ENCODE measurements at regions not wholly inside any gene's neighbourhood (a gene's known extent, or its start where the extent isn't known, plus 50 kb on each side); places are given as distances from the start of the nearest gene placed in this dataset.

GRCh38 chr4:103478210-103478609 lies 241.6 kb downstream of the TACR3 start:
- no peak for TF ChIP-seq EZH2 (IDR thresholded peaks at IDR 0.05; ENCODE audit: low read depth)
- TF ChIP-seq, protein P1, sequence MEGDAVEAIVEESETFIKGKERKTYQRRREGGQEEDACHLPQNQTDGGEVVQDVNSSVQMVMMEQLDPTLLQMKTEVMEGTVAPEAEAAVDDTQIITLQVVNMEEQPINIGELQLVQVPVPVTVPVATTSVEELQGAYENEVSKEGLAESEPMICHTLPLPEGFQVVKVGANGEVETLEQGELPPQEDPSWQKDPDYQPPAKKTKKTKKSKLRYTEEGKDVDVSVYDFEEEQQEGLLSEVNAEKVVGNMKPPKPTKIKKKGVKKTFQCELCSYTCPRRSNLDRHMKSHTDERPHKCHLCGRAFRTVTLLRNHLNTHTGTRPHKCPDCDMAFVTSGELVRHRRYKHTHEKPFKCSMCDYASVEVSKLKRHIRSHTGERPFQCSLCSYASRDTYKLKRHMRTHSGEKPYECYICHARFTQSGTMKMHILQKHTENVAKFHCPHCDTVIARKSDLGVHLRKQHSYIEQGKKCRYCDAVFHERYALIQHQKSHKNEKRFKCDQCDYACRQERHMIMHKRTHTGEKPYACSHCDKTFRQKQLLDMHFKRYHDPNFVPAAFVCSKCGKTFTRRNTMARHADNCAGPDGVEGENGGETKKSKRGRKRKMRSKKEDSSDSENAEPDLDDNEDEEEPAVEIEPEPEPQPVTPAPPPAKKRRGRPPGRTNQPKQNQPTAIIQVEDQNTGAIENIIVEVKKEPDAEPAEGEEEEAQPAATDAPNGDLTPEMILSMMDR (conservative IDR thresholded peaks at IDR 0.05), result no peak
- no peaks in the 10 kb centered on the region for H3K9me2 ChIP-seq (ENCODE audit: insufficient read depth)
- DNase-seq, result no peak
- no peaks in the 10 kb centered on the region for H4K20me1 ChIP-seq (ENCODE audit: insufficient read depth)
- H3K9me3 ChIP-seq (ENCODE audit: insufficient read depth, low read depth), result no peaks in the 10 kb centered on the region
- no peak overlapping the region for H3K4me3 ChIP-seq
- intact Hi-C loops (cut with micrococcal nuclease; ENCODE audit: unreplicated experiment), result loop anchor here (10.0 kb wide), 1 partner anchor 437 kb away; no protein-coding TSS in a partner anchor
- no TSS peak for BruUV-seq (replicated peaks)
- H3K4me1 ChIP-seq (replicated peaks; ENCODE audit: insufficient read depth), result no peaks in the 10 kb centered on the region
- H3F3A ChIP-seq (ENCODE audit: insufficient read depth, low read depth), result no peaks in the 10 kb centered on the region
- H2AFZ ChIP-seq, result no peak overlapping the region
- H3K36me3 ChIP-seq (ENCODE audit: low read depth), result no peaks in the 10 kb centered on the region
- H3K4me2 ChIP-seq, result no peak overlapping the region
- no peaks in the 10 kb centered on the region for H3K79me2 ChIP-seq (ENCODE audit: low read depth)
- ChIA-PET CTCF (no interaction called here), POLR2A (ENCODE audit: unreplicated experiment) (no interaction called here)
- H3K27ac ChIP-seq, result no peak overlapping the region
- H3K27me3 ChIP-seq (ENCODE audit: insufficient read depth, low read depth), result no peaks in the 10 kb centered on the region

- DNase-seq, result no peak
- no peaks in the 10 kb centered on the region for H3K36me3 ChIP-seq (ENCODE audit: low read depth)
- no peaks in the 10 kb centered on the region; the same call in 1 of the 2 replicates for H3K4me1 ChIP-seq (replicated peaks; ENCODE audit: insufficient read depth)
- no peaks in the 10 kb centered on the region for H3K9me2 ChIP-seq (ENCODE audit: insufficient read depth)
- no peaks in the 10 kb centered on the region for H4K20me1 ChIP-seq (ENCODE audit: insufficient read depth)
- H3K9me3 ChIP-seq (ENCODE audit: insufficient read depth, low read depth), result no peaks in the 10 kb centered on the region
- no peak overlapping the region for H3K4me2 ChIP-seq
- ChIA-PET POLR2A (ENCODE audit: unreplicated experiment) (no interaction called here), CTCF (no interaction called here)
- TF ChIP-seq, protein P1 (conservative IDR thresholded peaks at IDR 0.05), result no peak
- TF ChIP-seq EZH2 (IDR thresholded peaks at IDR 0.05; ENCODE audit: low read depth), result no peak
- no peak overlapping the region for H3K27ac ChIP-seq
- intact Hi-C loops (cut with micrococcal nuclease; ENCODE audit: unreplicated experiment), result no loop called here
- no peaks in the 10 kb centered on the region for H3K27me3 ChIP-seq (ENCODE audit: insufficient read depth, low read depth)
- no peaks in the 10 kb centered on the region for H3F3A ChIP-seq (ENCODE audit: insufficient read depth, low read depth)
- H3K79me2 ChIP-seq (ENCODE audit: low read depth), result no peaks in the 10 kb centered on the region
- no peak overlapping the region for H3K4me3 ChIP-seq
- no peak overlapping the region for H2AFZ ChIP-seq
- BruUV-seq (replicated peaks), result no TSS peak
Observed at GRCh38 chr4:103457566-103457965, 259.4 kb upstream of the CENPE start.

GRCh38 chr4:103451341-103451740 lies 253.2 kb upstream of the CENPE start:
- peak overlapping the region; percentile 55 for H3K27ac ChIP-seq
- ChIA-PET CTCF (no interaction called here), POLR2A (ENCODE audit: unreplicated experiment) (no interaction called here)
- H4K20me1 ChIP-seq (ENCODE audit: insufficient read depth), result no peaks in the 10 kb centered on the region
- intact Hi-C loops (cut with micrococcal nuclease; ENCODE audit: unreplicated experiment), result loop anchor here (2.0 kb wide), 1 partner anchor 41 kb away; no protein-coding TSS in a partner anchor
- TF ChIP-seq EZH2 (IDR thresholded peaks at IDR 0.05; ENCODE audit: low read depth), result no peak
- TF ChIP-seq, protein P1 (conservative IDR thresholded peaks at IDR 0.05), result no peak
- H3F3A ChIP-seq (ENCODE audit: insufficient read depth, low read depth), result 0 out of 2 replicates have a peak, but pooled peaks cover 9% of the 10 kb centered on the region
- DNase-seq, result peak; percentile 8 to 91
- H3K9me3 ChIP-seq (ENCODE audit: insufficient read depth, low read depth), result no peaks in the 10 kb centered on the region
- no peaks in the 10 kb centered on the region for H3K27me3 ChIP-seq (ENCODE audit: insufficient read depth, low read depth)
- BruUV-seq (replicated peaks), result no TSS peak
- no peaks in the 10 kb centered on the region for H3K79me2 ChIP-seq (ENCODE audit: low read depth)
- no peaks in the 10 kb centered on the region for H3K36me3 ChIP-seq (ENCODE audit: low read depth)
- H3K4me3 ChIP-seq, result peak overlapping the region; percentile 35; the same call in 1 of the 2 replicates
- H3K4me2 ChIP-seq, result peak overlapping the region; percentile 66
- peaks cover 10% of the 10 kb centered on the region for H3K4me1 ChIP-seq (replicated peaks; ENCODE audit: insufficient read depth)
- no peaks in the 10 kb centered on the region for H3K9me2 ChIP-seq (ENCODE audit: insufficient read depth)
- H2AFZ ChIP-seq, result no peak overlapping the region; the same call in 1 of the 2 replicates

Data from PC-9 (cell line).